ENCODE measurements at regions not wholly inside any gene's neighbourhood (a gene's known extent, or its start where the extent isn't known, plus 50 kb on each side); places are given as distances from the start of the nearest gene placed in this dataset.
"Not testable (repeated sequence)": the region's sequence is repeated elsewhere in the genome, so short reads cannot be mapped to it uniquely, and the experiment has no call there.

GRCh38 chr4:53890461-53890860, 173.9 kb downstream of the CHIC2 start:
- Histone ChIP-seq H3K27me3 (ENCODE audit: insufficient read depth, low read depth, severe bottlenecking) (peaks cover 71% of the 10 kb centered on the region), H3K4me3 (ENCODE audit: low read depth, low read length) (no peak overlapping the region), H3K36me3 (no peaks in the 10 kb centered on the region), H3K27ac (no peak overlapping the region), H3K9me3 (ENCODE audit: severe bottlenecking) (no peaks in the 10 kb centered on the region)
- DNase-seq: no peak
- no peak for TF ChIP-seq CTCF (IDR thresholded peaks at IDR 0.05; ENCODE audit: low read depth, low read length)

DNA sequence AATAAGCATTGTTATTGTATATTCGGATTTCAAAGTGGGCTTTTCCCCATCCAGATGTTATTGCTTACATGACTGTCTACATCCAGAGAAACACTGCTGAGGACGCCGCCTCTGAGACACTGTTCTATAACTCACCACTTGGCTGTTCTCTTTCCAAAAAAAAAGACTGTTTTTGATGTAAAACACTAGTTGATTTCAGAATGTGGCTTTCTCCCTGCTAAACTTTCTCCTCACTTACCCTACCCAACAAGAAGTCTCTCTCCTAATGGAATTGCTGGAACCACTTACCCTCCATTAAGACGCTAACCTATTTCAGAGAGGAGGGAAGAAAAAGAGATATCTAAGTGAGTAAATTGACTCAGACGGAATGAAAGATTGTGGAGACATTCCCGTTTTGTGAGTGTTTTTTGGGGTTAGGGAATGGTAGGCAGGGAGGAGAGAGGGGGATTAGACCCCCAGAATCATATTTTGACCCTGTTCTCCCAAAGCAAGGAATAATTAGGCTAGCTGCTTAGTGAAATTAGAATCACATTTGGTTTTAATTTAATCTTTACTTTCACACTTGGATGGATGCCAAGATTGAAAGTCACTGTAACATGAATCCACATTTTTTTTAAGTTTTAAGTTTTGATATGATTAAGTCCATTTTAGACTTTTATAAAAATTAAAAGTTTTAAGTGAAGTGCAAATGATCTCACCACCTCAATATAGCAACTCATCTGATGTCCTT, 174.9 kb downstream of the CHIC2 start:
- no peaks in the 10 kb centered on the region for H3K9me3 ChIP-seq (ENCODE audit: severe bottlenecking)
- TF ChIP-seq CTCF (IDR thresholded peaks at IDR 0.05; ENCODE audit: low read depth, low read length): no peak
- no peak overlapping the region for H3K27ac ChIP-seq
- no peak for DNase-seq
- H3K27me3 ChIP-seq (ENCODE audit: insufficient read depth, low read depth, severe bottlenecking): peaks cover 66% of the 10 kb centered on the region
- no peaks in the 10 kb centered on the region for H3K36me3 ChIP-seq
- H3K4me3 ChIP-seq (ENCODE audit: low read depth, low read length): no peak overlapping the region

- Histone ChIP-seq H3K4me3 (ENCODE audit: low read depth, low read length) (no peak overlapping the region), H3K27ac (no peak overlapping the region), H3K27me3 (ENCODE audit: insufficient read depth, low read depth, severe bottlenecking) (peaks cover 45% of the 10 kb centered on the region), H3K9me3 (ENCODE audit: severe bottlenecking) (no peaks in the 10 kb centered on the region), H3K36me3 (no peaks in the 10 kb centered on the region)
- no peak for DNase-seq
- no peak for TF ChIP-seq CTCF (IDR thresholded peaks at IDR 0.05; ENCODE audit: low read depth, low read length)
Measured at GRCh38 chr4:53886090-53886489, 178.3 kb downstream of the CHIC2 start.

GRCh38 chr4:53885668-53886067, 178.7 kb downstream of the CHIC2 start:
- H3K27me3 ChIP-seq (ENCODE audit: insufficient read depth, low read depth, severe bottlenecking): peaks cover 40% of the 10 kb centered on the region
- DNase-seq: no peak
- no peak overlapping the region for H3K4me3 ChIP-seq (ENCODE audit: low read depth, low read length)
- no peak overlapping the region for H3K27ac ChIP-seq
- H3K36me3 ChIP-seq: no peaks in the 10 kb centered on the region
- no peaks in the 10 kb centered on the region for H3K9me3 ChIP-seq (ENCODE audit: severe bottlenecking)
- no peak for TF ChIP-seq CTCF (IDR thresholded peaks at IDR 0.05; ENCODE audit: low read depth, low read length)

DNA sequence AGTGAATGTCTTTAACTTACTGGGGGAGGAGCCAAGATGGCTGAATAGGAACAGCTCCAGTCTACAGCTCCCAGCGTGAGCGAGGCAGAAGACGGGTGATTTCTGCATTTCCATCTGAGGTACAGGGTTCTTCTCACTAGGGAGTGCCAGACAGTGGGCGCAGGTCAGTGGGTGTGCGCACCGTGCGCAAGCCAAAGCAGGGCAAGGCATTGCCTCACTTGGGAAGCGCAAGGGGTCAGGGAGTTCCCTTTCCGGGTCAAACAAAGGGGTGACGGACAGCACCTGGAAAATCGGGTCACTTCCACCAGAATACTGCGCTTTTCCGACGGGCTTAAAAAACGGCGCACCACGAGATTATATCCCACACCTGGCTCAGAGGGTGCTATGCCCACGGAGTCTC, 187.3 kb downstream of the CHIC2 start:
- H3K36me3 ChIP-seq: not testable (repeated sequence)

DNA sequence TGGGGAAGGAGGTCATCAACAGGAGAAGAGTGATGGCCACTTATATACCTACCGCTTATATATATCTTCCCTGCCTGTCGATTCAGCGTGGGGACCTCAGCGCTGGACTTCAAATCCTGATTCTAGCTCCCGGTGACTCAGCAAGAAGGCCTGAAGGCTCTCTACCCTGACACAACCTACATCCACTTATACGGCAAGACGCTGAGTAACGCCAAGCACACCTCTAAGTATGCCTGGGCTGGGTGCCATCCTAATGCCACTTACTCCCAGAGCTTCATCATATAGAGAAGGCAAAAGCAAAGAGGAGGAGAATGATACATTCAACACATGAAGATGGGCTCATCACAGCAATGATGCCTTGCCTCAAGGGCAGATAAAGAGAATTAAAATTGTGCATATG, 198.3 kb downstream of the CHIC2 start:
- H3K36me3 ChIP-seq: no peaks in the 10 kb centered on the region
- no peaks in the 10 kb centered on the region for H3K9me3 ChIP-seq (ENCODE audit: severe bottlenecking)
- H3K27ac ChIP-seq: no peak overlapping the region
- no peak overlapping the region for H3K4me3 ChIP-seq (ENCODE audit: low read depth, low read length)
- peaks cover 56% of the 10 kb centered on the region for H3K27me3 ChIP-seq (ENCODE audit: insufficient read depth, low read depth, severe bottlenecking)
- no peak for TF ChIP-seq CTCF (IDR thresholded peaks at IDR 0.05; ENCODE audit: low read depth, low read length)
- no peak for DNase-seq

More for the DNA sequence above, 187.3 kb downstream of the CHIC2 start:
- not testable (repeated sequence) for H3K9me3 ChIP-seq (ENCODE audit: severe bottlenecking); H3K4me3 ChIP-seq (ENCODE audit: low read depth, low read length); DNase-seq; H3K27ac ChIP-seq
- peaks cover 32% of the 10 kb centered on the region for H3K27me3 ChIP-seq (ENCODE audit: insufficient read depth, low read depth, severe bottlenecking)
